ENCODE measurements at regions not wholly inside any gene's neighbourhood (a gene's known extent, or its start where the extent isn't known, plus 50 kb on each side); places are given as distances from the start of the nearest gene placed in this dataset.
A peak's percentile ranks its signal among the peaks of the same experiment; 100 is the strongest.
"Not testable (repeated sequence)": the region's sequence is repeated elsewhere in the genome, so short reads cannot be mapped to it uniquely, and the experiment has no call there.

DNA sequence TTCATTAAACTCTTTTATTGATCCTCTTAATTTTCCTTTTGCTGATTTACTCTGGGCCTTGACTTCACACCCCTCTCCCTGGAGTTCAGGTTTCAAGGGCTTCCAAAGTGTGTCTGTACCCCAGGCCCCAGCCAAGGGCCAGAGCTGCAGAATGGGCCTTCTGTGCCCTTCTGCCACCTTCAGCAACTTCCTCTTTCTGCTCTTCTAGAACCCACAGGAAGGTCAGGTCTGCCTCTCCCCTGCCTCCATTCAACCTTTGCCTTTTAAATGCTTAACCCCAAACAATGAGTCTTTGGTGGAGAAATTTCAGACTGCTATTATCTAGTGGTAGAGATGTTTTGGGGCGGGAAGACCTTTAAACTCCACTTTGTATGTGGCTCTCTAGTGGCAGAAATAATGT lies 63.1 kb downstream of the TSN start:
- no peak for DNase-seq (ENCODE audit: low spot score)

DNA sequence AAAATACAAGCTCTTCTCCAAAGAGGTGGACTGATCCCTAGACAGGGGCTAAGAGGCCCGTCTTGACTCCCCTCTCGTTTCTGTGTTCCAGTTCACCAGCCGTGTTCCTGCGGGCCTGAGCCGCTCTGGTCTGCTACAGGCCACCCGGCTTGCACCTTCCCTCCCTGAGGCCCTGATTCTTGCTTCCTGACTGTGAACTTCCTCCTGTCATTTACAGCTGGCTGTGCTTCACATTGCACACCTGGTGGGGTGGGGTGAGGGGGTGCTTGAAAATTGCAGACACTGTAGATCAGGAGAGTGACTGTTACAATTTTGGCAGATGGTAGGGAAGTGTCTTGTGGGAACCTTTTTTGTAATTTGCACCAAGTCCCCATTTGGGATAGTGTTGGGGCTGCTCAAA lies 64.4 kb downstream of the TSN start:
- no peak for DNase-seq (ENCODE audit: low spot score)

DNA sequence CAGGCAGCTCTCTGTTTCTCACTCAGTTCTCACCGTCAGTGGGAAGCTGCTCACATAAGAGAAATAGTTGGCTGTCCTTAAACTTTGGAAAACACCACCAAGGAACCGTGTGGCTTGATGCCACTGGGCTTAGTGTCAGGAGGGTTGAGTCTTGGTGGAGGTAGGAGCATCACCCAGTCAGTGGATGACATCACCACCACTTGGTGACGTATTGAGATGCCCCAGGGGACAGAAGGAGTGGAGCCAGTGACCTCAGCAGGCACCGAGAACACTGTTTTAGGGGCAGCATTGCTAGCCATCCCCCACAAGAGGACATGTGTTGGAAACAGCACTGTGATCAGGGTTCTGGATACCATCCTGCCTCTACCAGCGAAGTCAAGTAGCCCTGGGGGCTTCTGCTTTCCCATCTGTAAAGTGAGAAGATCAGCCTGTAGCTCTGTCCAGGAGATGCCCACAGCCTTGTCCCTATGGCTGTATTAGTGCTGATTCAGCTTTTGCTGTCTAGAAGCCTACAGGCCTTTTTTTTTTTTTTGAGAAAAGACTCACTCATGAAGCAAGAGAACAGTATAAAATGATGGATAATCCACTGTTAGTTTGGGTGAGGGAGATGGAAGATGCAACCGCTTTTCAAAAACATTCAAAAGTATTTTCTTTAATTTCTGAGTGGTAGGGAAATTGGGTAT lies 66.2 kb downstream of the TSN start:
- DNase-seq (ENCODE audit: low spot score): no peak

DNA sequence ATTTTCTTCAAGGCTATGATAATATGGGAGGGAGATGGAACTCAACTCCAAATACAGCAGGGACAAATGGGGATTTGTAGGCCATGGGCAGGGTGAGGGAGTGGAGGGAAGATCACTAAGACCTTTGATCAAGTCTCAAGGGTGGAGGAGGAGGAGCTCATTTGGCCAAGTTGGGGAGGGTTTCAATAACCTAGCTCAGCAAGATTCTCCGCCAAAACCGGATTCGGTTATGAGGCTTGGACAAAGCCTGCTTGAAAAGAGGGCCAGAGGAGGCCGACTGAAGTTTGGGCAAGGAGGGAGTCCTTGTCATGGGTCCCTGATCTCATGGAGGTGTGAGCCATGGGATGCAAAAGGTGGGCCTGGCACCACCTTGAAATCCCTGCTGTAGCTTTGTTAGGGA lies 68.8 kb downstream of the TSN start:
- DNase-seq (ENCODE audit: low spot score): no peak

DNA sequence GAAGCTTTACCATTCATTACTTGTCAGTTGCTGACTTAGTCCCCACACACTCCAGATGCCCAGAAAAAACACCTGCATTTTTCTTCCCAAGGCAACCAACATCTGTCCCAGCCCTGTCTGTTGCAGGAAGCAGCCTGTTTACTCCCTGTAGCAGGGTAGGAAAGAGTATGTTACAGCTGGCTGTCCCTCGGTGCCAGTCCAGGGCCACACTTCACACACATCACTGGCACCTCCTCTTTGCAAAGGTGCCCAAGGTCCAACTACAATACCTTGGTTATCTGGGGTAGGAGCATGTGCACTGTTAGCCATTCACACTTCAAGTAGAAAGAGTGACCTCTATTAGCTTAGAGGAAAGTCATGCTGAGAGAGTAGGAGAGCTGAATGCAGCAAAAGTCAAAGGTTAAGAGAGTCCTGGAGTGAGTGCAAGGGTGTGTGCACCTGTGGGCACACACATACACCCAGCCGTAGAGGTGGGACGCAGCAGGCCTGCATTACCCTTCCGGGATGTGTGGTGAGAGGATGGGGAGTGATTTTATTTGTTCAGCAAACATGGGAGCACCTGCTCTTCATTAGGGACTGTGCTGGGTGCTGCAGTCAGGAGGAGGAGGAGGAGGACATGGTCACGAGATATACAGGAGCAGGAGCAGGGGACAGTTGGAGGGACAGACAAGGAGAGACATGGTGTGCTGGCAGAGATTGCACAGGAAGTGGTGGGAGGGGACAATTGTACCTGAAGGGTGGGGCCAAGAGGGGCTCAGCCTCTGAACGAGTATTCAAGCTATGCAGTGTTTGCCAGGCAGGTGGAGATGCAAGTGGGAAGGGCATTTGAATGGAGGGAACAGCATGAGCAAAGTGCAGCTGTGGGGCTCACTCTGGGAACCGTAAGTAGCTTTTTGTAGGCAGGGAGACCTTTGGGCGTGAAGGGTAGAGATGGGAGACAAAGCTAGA lies 69.8 kb downstream of the TSN start:
- no peak for DNase-seq (ENCODE audit: low spot score)

DNA sequence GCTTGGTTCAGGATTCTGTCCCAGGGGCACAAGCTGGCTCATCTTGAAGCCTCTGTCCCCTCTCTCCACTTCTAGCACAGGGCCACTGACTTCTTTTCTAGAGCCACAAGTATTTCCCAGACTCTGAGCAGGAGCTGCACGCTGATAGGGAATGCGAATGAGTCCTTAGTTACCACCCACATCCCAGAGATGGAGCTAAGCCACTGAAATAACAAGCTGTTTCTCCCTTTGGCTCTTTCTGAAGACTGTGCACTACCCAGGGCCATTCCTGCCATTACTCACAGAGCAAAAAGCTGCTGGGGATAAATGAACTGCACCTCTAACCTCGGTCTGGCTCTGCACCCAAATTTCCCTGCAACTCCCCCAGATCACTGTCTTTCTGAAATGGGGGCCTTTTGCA lies 70.6 kb downstream of the TSN start:
- DNase-seq (ENCODE audit: low spot score): no peak

DNA sequence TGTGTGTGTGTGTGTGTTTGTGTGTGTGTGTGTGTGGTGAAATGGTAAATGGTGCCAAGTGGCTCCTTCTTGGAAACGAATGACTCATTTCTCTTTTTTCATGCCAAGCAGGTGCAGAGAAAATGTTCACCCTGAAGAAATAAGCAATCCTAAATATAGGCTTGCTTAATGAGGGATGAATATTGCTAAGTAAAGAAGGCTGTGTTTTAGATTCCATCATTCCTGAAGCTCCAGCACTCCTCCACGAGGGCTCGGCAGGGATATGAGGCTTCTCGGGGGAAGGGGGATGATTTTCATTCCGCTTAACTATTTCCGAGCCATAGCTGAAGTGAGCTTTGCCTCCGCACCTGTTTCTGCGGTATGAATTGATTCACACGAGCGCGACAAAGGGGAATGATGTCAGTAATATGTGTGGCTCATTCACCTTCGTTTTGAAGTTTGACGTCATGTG lies 72.9 kb downstream of the TSN start:
- DNase-seq (ENCODE audit: low spot score): no peak

DNA sequence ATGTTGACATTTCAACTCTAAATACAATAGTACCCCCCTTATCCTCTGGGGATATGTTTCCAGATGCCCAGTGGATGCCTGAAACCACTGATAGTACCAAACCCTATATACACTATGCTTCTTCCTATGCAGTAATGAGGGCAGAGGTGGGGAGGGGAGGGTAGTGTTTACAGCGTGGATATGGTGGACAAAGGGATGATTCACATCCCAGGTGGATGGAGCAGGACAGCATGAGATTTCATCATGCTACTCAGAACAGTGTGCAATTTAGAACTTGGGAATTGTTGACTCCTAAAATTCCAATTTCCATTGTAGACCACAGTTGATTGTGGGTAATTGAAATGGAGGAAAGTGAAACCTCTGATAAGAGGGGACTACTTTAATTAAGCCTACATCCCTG lies 75.4 kb downstream of the TSN start:
- no peak for DNase-seq (ENCODE audit: low spot score)

DNA sequence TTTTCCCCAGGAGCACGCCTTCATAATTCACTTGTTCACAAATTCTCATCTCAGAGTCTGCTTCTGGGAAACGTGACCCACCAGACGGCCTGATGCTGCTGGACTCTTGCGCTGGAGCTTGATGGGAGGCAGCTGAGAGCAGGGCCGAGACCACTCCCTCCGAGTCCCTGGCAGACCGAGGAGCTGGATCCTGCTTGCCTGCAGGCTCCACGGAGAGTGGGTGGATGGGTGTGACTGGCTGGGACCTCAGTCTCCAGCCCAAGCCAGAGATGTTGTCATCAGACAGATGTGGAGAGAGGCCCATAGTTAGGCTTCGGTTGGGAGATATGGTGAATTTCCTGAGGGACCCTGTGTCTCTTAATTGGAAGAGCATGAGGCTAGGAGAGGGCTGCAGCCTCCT lies 76.4 kb downstream of the TSN start:
- no peak for DNase-seq (ENCODE audit: low spot score)

DNA sequence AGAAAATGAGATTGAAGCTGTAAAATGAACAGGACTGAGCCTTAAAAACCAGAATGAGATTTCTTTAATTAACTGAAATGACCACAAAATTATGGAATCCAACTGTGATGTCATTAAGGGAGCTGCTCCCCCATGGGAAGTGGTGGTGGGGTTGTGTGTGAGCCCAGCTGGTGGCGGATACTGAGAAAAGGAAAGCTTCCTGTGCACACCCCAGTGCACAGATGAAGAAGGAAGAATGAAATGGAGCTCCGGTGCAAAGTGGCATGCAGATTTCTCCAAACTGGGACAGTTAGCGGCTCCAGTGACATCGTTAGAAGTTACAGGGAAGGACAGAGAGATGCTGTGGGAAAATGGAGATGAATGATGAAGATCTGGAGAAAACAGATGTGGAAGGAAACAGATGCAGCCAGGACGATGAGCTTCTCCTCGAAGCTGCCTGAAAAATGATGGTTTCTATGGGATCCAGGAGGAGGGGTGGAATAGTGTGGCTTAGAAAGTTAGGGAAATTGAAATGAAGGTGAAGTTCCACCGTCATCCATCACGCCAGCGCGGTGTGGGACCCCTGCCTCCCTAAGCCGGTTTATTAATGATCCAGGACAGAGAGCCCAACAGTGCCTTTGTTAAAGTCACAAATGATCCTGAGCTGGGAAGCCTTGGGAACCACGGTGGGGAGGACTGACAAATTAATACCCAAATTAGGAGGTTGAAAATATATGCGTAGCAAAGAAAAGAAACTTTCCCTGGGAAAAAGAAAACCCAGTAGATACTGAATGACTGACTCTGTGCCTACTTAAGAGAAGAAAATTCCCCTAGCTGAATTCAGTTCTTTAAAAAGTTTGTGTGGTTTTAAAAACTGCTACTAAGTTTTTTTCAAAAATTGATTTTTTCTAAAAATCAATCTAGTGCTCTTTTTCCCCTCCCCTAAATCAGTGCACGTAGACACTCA lies 77.2 kb downstream of the TSN start:
- no peak for DNase-seq (ENCODE audit: low spot score)

DNA sequence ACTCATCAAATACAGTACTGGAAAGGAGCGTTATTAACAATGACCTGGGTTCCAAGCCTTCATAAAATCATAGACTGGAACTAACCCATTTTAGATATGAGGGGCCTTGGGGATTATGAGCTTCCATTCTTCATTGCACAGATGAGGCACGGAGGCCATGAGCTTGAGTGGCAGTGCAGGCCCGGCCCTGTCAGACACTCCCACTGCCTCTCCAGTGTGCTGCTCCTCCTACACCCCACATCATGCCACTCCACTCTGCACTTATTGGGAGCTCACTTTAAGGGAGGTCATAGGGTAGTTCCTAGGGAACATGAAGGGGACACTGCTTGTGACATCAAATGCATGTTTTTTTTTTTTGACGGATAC lies 77.9 kb downstream of the TSN start:
- no peak for DNase-seq (ENCODE audit: low spot score)

DNA sequence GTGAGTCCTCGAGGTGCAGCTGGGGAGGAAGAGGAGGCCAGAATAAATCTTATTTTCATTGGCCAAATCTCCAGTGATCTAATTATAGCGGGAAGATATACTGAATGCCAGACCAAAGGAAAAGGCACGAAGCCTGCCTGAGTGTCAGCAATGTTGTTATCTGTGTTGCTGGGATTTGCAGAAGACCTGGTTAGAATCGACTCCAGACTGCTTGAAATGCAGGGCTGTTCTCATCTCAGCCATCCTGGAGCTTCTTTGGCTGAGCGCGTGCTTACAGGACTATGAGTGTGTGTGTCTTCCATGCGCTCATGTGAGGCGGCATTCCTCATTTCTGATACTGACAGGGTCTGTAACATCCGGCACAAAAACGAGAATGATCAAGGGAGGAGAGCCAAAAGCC lies 81.2 kb downstream of the TSN start:
- no peak for DNase-seq (ENCODE audit: low spot score)

DNA sequence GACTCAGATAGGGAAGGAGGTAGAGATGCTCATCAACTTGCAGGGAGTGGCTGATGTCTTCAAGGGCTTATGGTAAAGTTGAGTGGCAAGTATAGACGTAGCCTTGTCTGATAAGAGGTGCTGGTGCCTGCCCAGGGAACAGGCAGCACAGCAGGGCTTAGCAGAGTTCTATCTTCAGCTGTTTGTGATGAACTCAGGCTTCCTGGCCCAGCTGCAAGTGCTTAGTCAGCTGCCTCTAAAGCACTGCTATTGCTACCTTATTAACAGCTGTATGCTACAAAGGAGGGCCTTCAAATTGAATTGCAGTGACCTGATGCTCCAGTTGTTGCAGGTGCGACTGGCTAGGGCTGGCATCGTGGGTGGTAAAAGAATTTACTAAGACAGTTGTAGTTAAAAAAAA lies 82.1 kb downstream of the TSN start:
- no peak for DNase-seq (ENCODE audit: low spot score)

DNA sequence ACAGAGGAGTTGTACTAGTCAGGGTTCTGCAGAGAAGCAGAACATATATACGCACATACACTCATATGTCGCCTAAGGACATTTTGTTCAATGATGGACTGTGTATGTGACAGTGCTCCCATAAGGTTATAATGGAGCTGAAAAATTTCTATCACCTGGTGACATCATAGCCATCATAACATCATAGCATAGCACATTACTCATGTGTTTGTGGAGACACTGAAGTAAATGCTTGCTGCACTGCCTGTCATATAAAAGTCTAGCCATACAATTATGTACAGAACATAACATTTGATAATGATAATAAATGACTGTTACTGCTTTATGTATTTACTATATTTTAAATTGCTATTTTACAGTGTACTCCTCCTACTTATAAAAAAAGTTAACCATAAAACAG lies 83.1 kb downstream of the TSN start:
- DNase-seq (ENCODE audit: low spot score): no peak

DNA sequence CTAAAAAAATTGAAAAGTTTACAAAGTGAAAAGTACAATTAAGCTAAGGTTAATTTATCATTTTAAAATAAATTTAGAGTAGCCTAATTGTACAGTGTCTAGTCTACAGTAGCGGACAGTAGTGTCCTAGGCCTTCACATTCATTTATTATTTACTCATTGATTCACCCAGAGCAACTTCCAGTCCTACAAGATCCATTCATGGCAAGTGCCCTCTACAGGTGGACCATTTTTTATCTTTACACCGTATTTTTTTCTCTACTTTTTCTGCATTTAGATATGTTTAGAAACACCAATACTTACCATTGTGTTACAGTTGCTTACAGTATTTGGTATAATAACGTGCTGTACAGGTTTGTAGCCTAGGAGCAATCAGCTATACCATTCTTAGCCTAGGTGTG lies 84.1 kb downstream of the TSN start:
- DNase-seq (ENCODE audit: low spot score): no peak

DNA sequence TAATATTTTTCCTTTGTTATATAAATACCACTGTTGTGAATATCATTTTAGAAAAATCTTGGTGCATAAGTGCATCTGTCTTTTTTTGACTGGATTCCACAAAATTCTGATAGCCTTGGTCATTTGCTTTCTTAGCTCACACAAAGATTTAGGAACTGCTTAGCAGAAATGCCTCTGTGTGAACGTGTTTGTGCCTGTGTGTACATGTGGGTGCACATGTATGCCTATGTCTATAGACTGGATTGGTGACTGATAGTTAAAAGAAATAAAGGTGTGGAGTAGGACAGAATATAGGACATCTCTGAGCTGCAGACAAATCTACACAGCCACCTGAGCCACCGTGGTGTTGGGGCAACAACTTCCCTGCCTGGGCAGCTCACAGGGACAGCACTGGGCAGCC lies 93.8 kb downstream of the TSN start:
- no peak for DNase-seq (ENCODE audit: low spot score)

DNA sequence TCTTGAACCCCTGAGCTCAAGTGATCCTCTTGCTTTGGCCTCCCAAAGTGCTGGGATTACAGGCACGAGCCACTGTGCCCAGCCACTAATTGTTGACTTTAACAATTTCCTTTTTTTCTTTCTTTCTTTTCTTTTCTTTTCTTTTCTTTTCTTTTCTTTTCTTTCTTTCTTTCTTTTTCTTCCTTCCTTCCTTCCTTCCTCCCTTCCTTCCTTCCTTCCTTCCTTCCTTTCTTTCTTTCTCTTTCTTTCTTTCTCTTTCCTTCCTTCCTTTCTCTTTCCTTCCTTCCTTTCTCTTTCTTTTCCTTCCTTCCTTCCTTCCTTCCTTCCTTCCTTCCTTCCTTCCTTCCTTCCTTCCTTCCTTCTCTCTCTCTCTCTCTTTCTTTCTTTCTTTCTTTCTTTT lies 97.7 kb downstream of the TSN start:
- DNase-seq (ENCODE audit: low spot score): not testable (repeated sequence)

DNA sequence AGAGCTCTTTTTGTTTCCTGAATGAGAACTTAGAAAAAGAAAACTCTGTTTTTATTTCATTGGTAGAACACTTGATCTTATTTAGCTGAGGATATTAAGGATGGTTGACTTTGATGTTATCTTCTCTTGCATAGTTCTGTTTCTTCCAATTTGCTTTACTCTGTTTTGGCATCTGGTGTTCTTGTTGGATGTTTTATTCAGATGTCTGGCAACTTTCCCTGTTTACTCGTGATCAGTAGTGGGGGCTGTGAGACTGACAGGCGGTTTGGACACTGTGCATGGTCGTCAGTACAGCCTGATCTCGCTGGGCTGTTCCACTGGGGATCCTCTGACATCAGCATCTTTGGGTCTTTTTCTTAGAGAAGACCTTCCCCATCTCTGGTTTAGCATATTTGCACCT lies 100.1 kb downstream of the TSN start:
- no peak for DNase-seq (ENCODE audit: low spot score)

DNA sequence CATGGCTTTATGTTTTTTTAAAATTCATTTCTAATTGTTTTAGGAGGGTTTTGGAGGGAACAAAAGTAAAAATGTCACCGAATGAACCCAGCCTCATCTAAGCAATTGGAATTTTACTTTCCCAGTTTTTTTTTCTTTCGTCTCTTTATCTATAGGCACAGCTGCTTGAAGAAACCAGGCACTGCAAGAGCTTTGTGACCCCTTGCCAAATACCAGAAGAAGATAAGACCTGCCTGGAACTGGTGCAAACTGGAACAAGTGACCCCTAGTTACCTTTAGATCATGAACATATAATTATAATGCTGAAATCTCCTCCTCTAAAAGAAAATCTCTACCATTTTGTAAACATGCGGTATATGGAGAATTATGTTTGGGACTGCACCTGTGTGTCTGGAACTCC lies 100.9 kb downstream of the TSN start:
- no peak for DNase-seq (ENCODE audit: low spot score)

DNA sequence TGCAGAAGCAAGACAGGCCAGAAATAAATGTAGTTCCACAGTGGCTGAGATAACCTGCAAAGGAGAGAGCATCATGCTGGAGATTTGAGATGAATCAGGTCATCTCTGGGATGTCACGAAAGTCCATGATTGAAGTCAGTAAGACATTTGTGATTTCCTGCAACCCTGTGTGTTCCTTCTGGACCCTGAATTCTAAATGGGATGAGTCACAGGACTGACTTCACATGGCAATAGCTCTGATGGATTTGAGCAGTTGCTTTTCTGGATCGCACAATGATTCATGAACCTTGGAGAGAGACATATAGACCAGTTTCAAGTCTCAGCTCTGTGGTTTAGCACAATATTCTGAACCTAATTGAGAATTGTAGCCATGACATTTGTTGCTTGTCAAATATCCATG lies 102.9 kb downstream of the TSN start:
- DNase-seq (ENCODE audit: low spot score): peak; percentile 36

DNA sequence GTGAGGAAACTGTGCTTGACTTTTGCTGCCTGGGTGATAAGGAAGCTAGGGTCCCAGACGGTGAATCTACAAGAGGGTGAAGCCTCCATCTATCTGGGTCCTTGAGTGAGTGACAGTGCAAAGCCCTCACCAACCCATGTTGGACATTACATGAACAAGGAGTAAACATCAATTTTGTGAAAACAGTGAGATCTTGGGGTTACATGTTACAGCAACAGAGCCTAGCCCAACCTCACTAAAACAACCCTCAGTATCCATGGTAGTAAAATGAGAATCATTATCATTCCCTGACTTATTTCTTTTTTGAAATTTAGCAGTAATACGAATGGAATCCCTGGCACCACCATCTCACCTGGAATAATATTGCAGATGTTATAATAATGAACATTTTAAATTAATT lies 103.4 kb downstream of the TSN start:
- no peak for DNase-seq (ENCODE audit: low spot score)

DNA sequence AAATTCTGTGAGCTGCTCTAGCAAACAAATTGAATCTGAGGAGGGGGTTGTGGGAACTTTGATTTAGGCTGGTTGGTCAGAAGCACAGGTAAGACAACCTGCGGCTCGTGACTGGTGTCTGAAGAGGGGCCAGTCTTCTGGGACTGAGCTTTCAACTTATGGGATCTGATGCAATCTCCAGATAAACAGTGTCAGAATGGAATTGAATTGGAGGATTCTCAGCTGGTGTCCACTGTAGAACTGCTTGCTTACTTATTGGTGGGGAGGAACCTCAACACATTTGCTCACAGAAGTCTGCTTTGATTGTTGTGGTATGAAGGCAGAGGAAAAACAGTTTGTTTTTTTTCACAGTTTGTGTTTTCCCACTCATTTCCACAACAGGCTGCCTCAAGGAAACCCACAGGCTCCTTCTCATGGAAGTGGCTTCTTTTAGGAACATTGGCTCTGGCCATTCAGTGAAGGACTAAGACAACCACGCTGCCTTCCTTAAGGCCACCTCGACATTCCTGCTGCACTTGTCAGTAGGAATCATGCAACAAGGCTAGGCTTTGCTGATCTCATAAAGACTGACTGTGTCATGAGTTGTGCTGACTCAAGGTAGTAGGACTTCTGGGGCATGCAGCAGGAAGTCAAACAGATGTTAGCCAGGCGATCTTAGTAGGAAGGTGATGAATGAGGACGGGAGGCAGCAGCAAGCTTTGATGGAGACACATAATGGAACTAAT lies 104.7 kb downstream of the TSN start:
- peak; percentile 89 for DNase-seq (ENCODE audit: low spot score)
